GM12872 (cell line): ENCODE measurements at regions not wholly inside any gene's neighbourhood (a gene's known extent, or its start where the extent isn't known, plus 50 kb on each side); places are given as distances from the start of the nearest gene placed in this dataset.

ENCODE experiments used
- TF ChIP-seq, protein P1 (sequence below): IDR thresholded peaks from 3 replicates; pipeline ENCODE4 v1.5.1; 2011; ENCODE audit warnings: low read depth, mild to moderate bottlenecking, low read length, moderate library complexity; ENCODE audit not compliant: insufficient read depth

DNA sequence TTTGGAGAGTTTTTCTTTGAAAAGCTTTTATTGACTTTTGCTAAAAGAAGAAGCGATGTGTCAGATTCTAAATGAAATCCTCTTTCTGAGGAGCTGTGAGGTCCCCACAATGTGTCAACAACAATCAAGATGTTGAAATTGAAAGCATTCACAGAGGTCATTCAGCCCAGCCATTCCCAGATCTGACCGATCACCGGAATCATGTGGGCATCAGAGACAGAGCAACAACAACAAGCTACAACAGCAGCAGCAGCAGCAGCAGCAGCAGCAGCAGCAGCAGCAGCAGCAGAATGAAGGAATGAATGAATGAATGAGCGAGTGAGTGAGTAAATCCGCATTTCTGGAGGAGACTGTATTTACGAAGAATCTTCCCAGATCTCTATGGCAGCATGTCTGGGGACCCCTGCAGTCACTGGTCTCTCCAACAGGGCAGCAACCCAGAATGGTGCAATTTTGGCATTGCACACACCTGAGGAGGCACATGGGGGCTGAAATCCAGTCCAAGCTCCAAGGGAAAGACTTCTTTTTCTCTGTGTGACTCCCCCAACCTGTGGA is 299.0 kb downstream of the MYCN start:
- TF ChIP-seq, protein P1, sequence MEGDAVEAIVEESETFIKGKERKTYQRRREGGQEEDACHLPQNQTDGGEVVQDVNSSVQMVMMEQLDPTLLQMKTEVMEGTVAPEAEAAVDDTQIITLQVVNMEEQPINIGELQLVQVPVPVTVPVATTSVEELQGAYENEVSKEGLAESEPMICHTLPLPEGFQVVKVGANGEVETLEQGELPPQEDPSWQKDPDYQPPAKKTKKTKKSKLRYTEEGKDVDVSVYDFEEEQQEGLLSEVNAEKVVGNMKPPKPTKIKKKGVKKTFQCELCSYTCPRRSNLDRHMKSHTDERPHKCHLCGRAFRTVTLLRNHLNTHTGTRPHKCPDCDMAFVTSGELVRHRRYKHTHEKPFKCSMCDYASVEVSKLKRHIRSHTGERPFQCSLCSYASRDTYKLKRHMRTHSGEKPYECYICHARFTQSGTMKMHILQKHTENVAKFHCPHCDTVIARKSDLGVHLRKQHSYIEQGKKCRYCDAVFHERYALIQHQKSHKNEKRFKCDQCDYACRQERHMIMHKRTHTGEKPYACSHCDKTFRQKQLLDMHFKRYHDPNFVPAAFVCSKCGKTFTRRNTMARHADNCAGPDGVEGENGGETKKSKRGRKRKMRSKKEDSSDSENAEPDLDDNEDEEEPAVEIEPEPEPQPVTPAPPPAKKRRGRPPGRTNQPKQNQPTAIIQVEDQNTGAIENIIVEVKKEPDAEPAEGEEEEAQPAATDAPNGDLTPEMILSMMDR = no peak

GRCh38 chr2:16238786-16239185 is 298.4 kb downstream of the MYCN start:
- TF ChIP-seq, protein P1 = no peak

DNA sequence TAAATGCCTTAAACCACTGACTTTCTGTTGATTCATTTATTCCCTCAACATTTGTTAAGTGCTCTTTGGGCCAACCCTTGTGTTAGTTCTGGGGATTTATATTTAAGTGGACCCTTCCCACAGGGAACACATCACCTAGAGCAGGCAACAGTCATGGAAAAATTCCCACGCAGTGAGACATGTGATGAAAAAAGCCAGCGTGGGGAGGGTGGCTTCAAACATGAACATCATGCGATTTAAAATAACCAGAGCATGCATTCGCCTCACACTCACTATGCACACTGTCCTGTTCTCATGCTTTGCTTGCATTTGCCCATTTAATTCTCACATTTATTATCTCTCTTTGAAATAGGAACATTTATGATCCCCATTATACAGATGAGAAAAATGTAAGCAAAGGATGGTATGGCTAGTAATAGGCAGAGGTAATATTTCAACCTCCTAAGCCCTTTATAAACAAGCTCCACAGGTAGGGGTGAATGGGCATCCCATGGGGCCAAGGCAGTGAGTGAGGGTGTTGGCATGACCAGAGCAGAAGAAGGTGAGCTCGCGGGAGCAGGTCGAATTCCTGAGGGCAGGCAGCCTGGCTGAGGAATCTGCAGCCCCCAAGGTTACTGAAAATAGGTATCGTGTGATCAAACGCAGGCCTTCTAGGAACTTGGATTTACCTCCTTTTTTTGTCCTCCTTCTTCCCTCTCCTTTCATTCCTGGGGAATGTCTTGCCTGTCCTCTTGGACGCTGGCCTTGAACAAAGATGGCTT is 297.8 kb downstream of the MYCN start:
- TF ChIP-seq, protein P1 = no peak

- TF ChIP-seq, protein P1 = no peak
Observed at GRCh38 chr2:16235747-16236146, 295.4 kb downstream of the MYCN start.

DNA sequence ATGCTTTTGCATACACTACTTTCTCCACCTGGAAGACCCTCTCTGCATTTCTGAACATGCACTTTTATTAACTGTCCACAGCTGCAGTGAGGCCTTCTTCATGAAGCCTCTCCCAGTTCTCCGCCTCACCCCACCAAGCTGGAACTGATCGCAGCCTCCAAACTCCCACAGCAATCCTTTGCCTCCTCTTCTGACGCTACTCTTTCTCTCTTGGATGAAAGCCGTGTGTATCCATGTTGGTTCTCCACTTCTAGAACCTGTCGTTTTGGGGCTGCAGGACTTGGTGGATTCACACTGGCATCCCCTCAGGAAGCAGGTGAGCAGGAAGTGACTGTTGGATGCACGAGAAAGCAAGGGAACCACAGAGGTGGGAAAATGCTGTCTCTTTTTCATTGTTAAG is 288.6 kb downstream of the MYCN start:
- TF ChIP-seq, protein P1 = no peak

GRCh38 chr2:16228471-16228870 is 288.1 kb downstream of the MYCN start:
- TF ChIP-seq, protein P1 = no peak

- TF ChIP-seq, protein P1 = no peak
Observed at GRCh38 chr2:16227811-16228462, 287.6 kb downstream of the MYCN start.
